ENCODE measurements at regions not wholly inside any gene's neighbourhood (a gene's known extent, or its start where the extent isn't known, plus 50 kb on each side); places are given as distances from the start of the nearest gene placed in this dataset.

DNA sequence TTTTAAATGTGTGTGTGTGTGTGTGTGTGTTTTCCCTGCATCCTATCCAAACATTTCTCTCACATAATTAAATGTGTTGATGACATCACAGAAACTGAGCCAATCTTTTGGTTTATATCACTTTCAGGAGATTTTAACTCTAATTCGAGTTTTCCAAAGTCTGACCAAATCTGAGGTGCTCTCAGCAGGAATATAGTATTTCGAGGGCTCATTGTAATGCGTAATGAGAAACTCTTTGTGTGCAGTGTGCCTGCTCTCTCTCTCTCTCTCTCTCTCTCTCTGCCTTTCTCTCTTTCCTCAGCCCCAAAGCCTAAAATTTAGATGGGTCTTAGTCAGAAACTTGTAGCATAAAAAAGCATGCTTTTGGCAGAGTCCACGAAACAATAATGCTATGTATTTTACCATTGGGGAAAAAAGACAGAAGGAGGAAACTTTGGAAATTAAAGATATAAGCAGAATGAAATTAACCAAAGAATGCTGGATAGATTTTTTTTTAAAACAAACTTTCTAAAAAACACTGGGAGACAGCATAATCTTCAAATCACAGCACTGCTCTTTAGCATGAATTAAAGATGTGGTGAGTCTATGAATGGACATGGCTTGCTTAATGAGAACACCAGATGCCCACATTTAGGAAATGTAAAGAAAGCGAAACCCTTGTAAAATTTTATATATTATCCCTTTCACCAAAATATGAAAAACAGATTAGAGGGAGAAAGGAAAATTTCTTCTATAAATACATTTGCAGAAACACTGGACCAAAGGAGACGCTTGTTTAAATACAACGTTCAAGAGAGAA is 206.8 kb upstream of the HABP2 start:
- H3K9me3 ChIP-seq (ENCODE audit: control insufficient read depth, insufficient read depth, low read length): no peaks in the 10 kb centered on the region
- H3K27me3 ChIP-seq (ENCODE audit: control insufficient read depth, insufficient read depth, low read length): no peaks in the 10 kb centered on the region
- no peak overlapping the region for H3K27ac ChIP-seq (ENCODE audit: low read depth, low read length)
- H3K9ac ChIP-seq (ENCODE audit: low read depth, low read length): no peak overlapping the region
- H3K4me1 ChIP-seq (ENCODE audit: control insufficient read depth, insufficient read depth, low read length): peaks cover 9% of the 10 kb centered on the region
- H3K4me3 ChIP-seq (ENCODE audit: low read depth, low read length): no peak overlapping the region
- no peaks in the 10 kb centered on the region for H3K36me3 ChIP-seq (ENCODE audit: control insufficient read depth, insufficient read depth, low read length)

DNA sequence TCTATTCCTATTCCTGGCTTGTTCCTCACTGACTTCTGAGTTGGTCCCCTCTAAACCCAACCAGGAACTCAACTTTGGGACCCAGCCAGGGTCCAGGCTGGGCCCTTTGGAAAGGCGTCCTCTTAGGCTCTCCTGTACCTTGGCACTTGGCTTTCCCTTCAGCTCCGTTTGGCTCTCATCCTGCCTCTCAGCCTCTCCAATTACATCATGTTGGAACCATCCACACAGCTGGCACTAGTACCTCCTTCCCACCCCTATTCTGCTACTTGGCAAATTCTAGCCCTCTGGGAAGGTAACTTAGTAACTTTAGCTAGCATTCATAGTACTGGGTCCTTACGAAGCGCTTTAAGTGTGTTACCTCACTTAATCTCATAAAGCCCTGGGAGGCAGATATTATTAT is 205.3 kb upstream of the HABP2 start:
- no peaks in the 10 kb centered on the region for H3K36me3 ChIP-seq (ENCODE audit: control insufficient read depth, insufficient read depth, low read length)
- H3K4me1 ChIP-seq (ENCODE audit: control insufficient read depth, insufficient read depth, low read length): peaks cover 9% of the 10 kb centered on the region
- no peak overlapping the region for H3K27ac ChIP-seq (ENCODE audit: low read depth, low read length)
- no peak overlapping the region for H3K9ac ChIP-seq (ENCODE audit: low read depth, low read length)
- no peak overlapping the region for H3K4me3 ChIP-seq (ENCODE audit: low read depth, low read length)
- no peaks in the 10 kb centered on the region for H3K27me3 ChIP-seq (ENCODE audit: control insufficient read depth, insufficient read depth, low read length)
- no peaks in the 10 kb centered on the region for H3K9me3 ChIP-seq (ENCODE audit: control insufficient read depth, insufficient read depth, low read length)

DNA sequence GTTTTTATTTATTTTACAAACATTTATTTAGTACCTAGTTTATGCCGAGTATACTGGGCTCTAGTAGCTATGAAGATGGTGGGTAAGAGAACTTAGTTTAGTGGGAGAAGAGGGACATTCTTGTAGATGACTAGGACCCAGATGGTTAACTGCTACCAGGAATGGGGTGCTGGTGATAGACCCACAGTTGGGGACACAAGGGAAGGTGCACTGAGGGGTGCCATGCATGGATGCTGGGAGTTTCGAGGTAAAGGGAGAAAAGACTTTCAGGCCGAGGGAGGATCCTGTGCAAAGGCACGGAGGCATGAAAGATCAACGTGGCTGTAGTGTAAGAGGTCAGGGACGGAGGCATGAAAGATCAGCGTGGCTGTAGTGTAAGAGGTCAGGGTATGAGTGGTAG is 204.2 kb upstream of the HABP2 start:
- H3K27ac ChIP-seq (ENCODE audit: low read depth, low read length): no peak overlapping the region
- no peaks in the 10 kb centered on the region for H3K27me3 ChIP-seq (ENCODE audit: control insufficient read depth, insufficient read depth, low read length)
- no peaks in the 10 kb centered on the region for H3K36me3 ChIP-seq (ENCODE audit: control insufficient read depth, insufficient read depth, low read length)
- H3K4me1 ChIP-seq (ENCODE audit: control insufficient read depth, insufficient read depth, low read length): peaks cover 9% of the 10 kb centered on the region
- H3K9ac ChIP-seq (ENCODE audit: low read depth, low read length): no peak overlapping the region
- no peaks in the 10 kb centered on the region for H3K9me3 ChIP-seq (ENCODE audit: control insufficient read depth, insufficient read depth, low read length)
- no peak overlapping the region for H3K4me3 ChIP-seq (ENCODE audit: low read depth, low read length)

DNA sequence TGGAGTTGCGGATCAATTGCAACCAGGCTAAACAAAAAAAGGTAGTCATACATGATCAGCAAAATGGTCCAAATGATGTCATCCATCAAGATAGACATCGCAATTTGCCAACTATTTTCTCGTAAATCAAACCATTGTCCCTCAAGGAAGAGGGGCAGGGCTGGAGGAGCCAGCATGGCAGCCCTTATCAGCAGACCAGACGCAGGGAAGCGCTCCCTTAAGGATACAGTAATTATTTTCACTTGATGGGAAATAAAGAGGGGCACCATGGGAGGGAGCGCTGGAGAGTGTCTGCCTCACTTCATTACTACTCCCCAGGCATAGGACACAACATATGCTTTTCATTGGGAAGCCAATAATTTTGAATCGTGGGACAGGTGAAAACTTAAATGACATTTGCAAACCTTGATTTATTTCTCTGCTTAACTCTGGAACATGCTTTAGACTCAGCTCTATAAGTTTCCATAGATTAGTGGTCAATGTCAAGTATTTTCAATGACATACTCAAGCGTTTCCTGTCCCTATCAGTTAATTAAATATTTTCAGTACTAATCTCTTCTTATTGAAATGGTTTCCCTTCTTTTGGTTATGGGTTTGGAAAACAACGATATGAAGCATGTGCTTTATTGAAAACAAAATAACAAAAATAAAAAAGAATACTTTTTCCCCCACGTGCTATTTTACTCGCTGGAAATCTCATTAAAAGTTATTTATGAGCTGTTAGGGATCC is 202.4 kb upstream of the HABP2 start:
- H3K36me3 ChIP-seq (ENCODE audit: control insufficient read depth, insufficient read depth, low read length): no peaks in the 10 kb centered on the region
- H3K27ac ChIP-seq (ENCODE audit: low read depth, low read length): no peak overlapping the region
- H3K9me3 ChIP-seq (ENCODE audit: control insufficient read depth, insufficient read depth, low read length): no peaks in the 10 kb centered on the region
- H3K4me3 ChIP-seq (ENCODE audit: low read depth, low read length): no peak overlapping the region
- no peak overlapping the region for H3K9ac ChIP-seq (ENCODE audit: low read depth, low read length)
- H3K4me1 ChIP-seq (ENCODE audit: control insufficient read depth, insufficient read depth, low read length): peaks cover 9% of the 10 kb centered on the region
- H3K27me3 ChIP-seq (ENCODE audit: control insufficient read depth, insufficient read depth, low read length): no peaks in the 10 kb centered on the region

DNA sequence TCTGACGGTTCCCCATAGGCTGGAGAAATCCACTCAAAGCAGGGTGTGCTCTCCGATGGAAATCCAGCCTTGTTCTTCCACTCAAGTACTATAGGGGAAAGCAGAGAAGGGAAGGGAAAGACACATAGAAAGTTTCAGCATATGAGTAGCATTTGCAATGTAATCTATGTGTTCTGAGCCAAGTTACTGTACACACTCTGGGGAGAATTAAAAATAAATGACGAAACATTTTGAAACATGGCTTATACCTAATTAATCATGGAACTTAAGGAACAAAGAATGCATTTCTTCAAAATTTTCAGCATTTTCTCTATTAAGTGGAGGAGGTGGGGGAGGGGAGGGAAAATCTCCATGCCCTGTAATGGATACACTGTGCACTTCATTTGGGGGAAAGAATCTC is 198.1 kb upstream of the HABP2 start:
- Histone ChIP-seq H3K27me3 (ENCODE audit: control insufficient read depth, insufficient read depth, low read length) (no peaks in the 10 kb centered on the region), H3K4me3 (ENCODE audit: low read depth, low read length) (no peak overlapping the region), H3K36me3 (ENCODE audit: control insufficient read depth, insufficient read depth, low read length) (no peaks in the 10 kb centered on the region), H3K9ac (ENCODE audit: low read depth, low read length) (no peak overlapping the region), H3K9me3 (ENCODE audit: control insufficient read depth, insufficient read depth, low read length) (no peaks in the 10 kb centered on the region), H3K4me1 (ENCODE audit: control insufficient read depth, insufficient read depth, low read length) (no peaks in the 10 kb centered on the region), H3K27ac (ENCODE audit: low read depth, low read length) (no peak overlapping the region)

DNA sequence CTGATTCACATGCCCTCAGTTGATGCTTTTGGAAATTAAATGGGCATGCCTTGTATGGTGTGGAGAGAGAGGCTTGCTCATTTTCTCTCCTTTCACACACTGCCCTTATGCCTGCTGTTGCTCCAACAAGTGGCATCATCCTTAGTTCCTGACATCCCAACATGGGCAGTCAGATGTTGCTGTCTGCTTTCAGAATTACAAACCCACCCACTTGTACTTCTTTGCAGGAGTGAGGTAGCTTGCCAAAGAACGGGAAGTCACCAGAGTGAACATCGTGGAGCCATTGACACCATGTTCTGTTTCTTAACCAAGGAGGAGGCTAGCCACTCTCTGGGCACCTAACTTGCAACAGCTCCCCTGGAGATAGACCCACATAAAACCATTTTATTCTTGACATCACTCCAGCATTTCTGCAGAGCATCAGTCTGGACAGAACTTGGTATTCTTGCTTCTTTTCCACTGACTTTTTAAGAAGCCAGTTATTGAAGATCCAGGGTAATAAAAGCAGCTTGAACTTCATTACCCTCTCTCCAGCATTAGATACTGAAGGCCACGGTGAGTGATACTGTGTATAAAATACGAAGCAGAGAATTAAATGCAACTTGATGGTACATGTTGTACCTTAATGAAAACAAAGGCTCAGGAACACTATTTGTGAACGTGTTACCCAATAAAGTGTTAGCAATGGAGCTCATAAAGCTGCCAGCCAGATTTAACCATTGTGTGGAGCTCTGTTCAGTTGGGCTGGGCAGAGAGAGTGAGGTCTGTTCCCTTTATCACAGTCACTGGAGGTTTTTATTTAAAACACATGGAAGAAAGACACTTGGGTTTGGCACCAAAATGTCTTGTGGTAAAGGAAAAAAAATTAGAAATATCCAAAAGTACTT is 195.8 kb upstream of the HABP2 start:
- Histone ChIP-seq H3K4me1 (ENCODE audit: control insufficient read depth, insufficient read depth, low read length) (no peaks in the 10 kb centered on the region), H3K4me3 (ENCODE audit: low read depth, low read length) (no peak overlapping the region), H3K9ac (ENCODE audit: low read depth, low read length) (no peak overlapping the region), H3K27ac (ENCODE audit: low read depth, low read length) (no peak overlapping the region), H3K36me3 (ENCODE audit: control insufficient read depth, insufficient read depth, low read length) (no peaks in the 10 kb centered on the region), H3K27me3 (ENCODE audit: control insufficient read depth, insufficient read depth, low read length) (no peaks in the 10 kb centered on the region), H3K9me3 (ENCODE audit: control insufficient read depth, insufficient read depth, low read length) (no peaks in the 10 kb centered on the region)

DNA sequence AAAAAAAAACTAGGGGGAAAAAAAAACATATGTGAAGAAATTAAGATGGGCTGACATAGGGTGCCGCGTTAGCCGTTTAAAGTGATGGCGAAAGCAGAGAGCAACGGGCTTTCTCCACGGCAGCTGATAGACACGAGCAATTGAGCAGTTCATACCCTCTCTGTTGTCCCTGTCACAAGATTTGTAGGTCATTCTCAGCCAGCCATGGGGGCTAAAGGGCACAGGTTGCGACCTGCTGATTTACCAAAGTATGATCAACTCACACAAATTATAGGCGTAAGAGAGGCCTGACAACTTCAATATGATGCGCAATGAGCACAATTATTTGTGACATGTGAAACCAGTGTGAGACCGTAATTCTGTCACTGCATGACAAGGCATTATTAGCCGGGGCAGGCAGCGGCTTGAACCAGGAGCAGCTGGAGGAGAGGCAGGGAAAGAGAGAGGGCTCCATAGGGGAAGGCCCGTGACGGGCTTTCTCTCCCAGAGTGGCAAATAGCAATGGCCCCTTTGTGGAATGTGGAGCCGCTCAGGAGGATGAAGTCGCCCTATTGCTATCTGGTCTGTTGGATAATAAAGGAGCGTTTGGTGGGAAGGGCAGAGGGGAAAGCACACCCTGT is 195.1 kb upstream of the HABP2 start:
- Histone ChIP-seq H3K27ac (ENCODE audit: low read depth, low read length) (no peak overlapping the region), H3K4me3 (ENCODE audit: low read depth, low read length) (no peak overlapping the region), H3K9ac (ENCODE audit: low read depth, low read length) (no peak overlapping the region), H3K27me3 (ENCODE audit: control insufficient read depth, insufficient read depth, low read length) (no peaks in the 10 kb centered on the region), H3K36me3 (ENCODE audit: control insufficient read depth, insufficient read depth, low read length) (no peaks in the 10 kb centered on the region), H3K9me3 (ENCODE audit: control insufficient read depth, insufficient read depth, low read length) (no peaks in the 10 kb centered on the region), H3K4me1 (ENCODE audit: control insufficient read depth, insufficient read depth, low read length) (no peaks in the 10 kb centered on the region)

DNA sequence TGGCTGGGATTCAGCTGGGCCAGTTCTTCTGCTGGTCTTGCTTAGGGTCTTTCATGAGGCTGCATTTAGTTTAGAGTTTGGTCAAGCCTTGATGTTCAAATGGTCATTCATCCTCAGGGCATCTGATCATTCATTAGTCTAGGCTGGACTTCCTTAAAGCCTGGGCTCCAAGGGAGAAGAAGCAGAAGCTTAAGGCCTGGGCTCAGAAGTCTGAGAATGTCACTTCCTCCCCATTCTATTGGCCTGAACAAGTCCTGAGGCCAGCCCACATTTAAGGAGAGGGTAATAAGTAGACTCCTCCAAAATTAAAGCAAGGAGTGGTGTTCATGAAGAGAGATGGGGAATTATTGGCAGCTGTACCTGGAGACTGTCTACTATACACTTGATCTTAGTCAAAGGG is 193.2 kb upstream of the HABP2 start:
- Histone ChIP-seq H3K36me3 (ENCODE audit: control insufficient read depth, insufficient read depth, low read length) (no peaks in the 10 kb centered on the region), H3K9ac (ENCODE audit: low read depth, low read length) (no peak overlapping the region), H3K9me3 (ENCODE audit: control insufficient read depth, insufficient read depth, low read length) (no peaks in the 10 kb centered on the region), H3K4me1 (ENCODE audit: control insufficient read depth, insufficient read depth, low read length) (no peaks in the 10 kb centered on the region), H3K27ac (ENCODE audit: low read depth, low read length) (no peak overlapping the region), H3K4me3 (ENCODE audit: low read depth, low read length) (no peak overlapping the region), H3K27me3 (ENCODE audit: control insufficient read depth, insufficient read depth, low read length) (no peaks in the 10 kb centered on the region)

DNA sequence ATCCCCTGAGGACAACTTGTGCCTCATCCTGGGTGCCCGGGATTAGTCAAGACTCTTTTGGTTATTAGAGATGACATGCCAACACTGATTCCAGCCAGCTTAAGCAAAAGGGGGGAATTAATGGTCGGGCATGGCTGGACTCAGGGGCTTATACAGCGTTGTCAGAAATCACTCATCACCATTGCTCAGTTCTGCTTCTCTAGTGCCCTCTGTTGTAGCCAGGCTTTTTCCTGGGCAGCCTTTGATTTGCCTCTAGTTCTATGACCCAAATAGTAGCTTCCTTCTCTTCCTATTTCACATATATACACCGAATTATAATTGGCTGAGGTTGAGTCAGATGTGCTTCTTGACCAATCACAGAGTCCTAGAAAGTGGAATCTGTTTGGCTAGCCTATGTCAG is 192.0 kb upstream of the HABP2 start:
- no peak overlapping the region for H3K4me3 ChIP-seq (ENCODE audit: low read depth, low read length)
- H3K36me3 ChIP-seq (ENCODE audit: control insufficient read depth, insufficient read depth, low read length): no peaks in the 10 kb centered on the region
- H3K9me3 ChIP-seq (ENCODE audit: control insufficient read depth, insufficient read depth, low read length): no peaks in the 10 kb centered on the region
- no peak overlapping the region for H3K9ac ChIP-seq (ENCODE audit: low read depth, low read length)
- H3K27me3 ChIP-seq (ENCODE audit: control insufficient read depth, insufficient read depth, low read length): no peaks in the 10 kb centered on the region
- H3K27ac ChIP-seq (ENCODE audit: low read depth, low read length): no peak overlapping the region
- H3K4me1 ChIP-seq (ENCODE audit: control insufficient read depth, insufficient read depth, low read length): no peaks in the 10 kb centered on the region

DNA sequence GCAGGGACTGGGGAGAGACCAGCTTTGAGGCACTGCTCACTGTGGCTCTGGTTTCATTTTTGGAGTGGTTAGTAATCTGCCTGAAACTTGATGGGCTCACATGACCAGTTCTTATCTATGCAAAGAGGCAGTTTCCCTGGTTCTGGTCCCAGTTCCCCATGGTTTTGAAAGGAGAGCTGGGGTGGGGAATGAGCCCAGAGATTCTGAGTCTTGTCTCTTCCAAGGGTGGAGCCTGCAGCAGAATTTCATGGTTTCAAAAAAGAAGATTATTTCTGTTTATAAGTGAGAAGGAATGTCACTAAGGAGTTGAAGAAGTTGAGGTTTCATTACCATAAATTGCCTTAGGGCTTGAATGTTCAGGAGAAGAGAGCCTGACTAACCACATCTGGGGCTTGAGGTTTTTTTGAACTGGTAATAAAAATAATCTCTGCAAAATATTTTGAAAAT is 190.2 kb upstream of the HABP2 start:
- Histone ChIP-seq H3K9ac (ENCODE audit: low read depth, low read length) (no peak overlapping the region), H3K4me1 (ENCODE audit: control insufficient read depth, insufficient read depth, low read length) (no peaks in the 10 kb centered on the region), H3K36me3 (ENCODE audit: control insufficient read depth, insufficient read depth, low read length) (no peaks in the 10 kb centered on the region), H3K4me3 (ENCODE audit: low read depth, low read length) (no peak overlapping the region), H3K27ac (ENCODE audit: low read depth, low read length) (no peak overlapping the region), H3K9me3 (ENCODE audit: control insufficient read depth, insufficient read depth, low read length) (no peaks in the 10 kb centered on the region), H3K27me3 (ENCODE audit: control insufficient read depth, insufficient read depth, low read length) (no peaks in the 10 kb centered on the region)
